ENCODE measurements at regions not wholly inside any gene's neighbourhood (a gene's known extent, or its start where the extent isn't known, plus 50 kb on each side); places are given as distances from the start of the nearest gene placed in this dataset.

DNA sequence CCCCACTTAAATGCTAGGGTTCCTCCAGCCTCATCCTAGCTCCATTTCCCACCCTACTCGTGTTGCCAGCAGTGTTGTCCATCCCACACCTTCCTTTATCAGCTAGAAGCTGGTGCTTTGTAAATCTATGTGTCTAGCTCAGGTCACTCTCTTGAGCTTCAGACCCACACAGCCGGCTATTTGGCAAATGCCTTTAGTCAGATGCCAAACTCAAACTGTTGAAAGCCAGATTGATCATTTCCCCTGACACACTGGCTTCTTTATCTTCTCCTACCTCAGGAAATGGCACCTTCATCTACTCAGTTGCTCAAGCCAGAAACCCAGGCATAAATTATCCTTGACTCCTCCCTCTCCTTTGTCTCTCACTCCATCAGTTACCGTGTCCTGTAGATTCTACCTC is 61.5 kb upstream of the TPM1 start:
- no peak for DNase-seq (ENCODE audit: low spot score)
- no peaks in the 10 kb centered on the region for H3K27me3 ChIP-seq (replicated peaks; ENCODE audit: insufficient read depth, low read depth, low read length, poor library complexity)
- no peak overlapping the region for H3K27ac ChIP-seq (ENCODE audit: low read depth, low read length, poor library complexity, severe bottlenecking)
- ChIA-PET CTCF (no interaction called here), POLR2A (ENCODE audit: low non-redundant PET) (no interaction called here)
- H3K4me3 ChIP-seq (ENCODE audit: low read depth, low read length, poor library complexity, severe bottlenecking), result no peak overlapping the region
- no peak for TF ChIP-seq EZH2 (IDR thresholded peaks at IDR 0.05; ENCODE audit: borderline replicate concordance, low read depth, low read length, poor library complexity, severe bottlenecking)
- TF ChIP-seq, protein P1, sequence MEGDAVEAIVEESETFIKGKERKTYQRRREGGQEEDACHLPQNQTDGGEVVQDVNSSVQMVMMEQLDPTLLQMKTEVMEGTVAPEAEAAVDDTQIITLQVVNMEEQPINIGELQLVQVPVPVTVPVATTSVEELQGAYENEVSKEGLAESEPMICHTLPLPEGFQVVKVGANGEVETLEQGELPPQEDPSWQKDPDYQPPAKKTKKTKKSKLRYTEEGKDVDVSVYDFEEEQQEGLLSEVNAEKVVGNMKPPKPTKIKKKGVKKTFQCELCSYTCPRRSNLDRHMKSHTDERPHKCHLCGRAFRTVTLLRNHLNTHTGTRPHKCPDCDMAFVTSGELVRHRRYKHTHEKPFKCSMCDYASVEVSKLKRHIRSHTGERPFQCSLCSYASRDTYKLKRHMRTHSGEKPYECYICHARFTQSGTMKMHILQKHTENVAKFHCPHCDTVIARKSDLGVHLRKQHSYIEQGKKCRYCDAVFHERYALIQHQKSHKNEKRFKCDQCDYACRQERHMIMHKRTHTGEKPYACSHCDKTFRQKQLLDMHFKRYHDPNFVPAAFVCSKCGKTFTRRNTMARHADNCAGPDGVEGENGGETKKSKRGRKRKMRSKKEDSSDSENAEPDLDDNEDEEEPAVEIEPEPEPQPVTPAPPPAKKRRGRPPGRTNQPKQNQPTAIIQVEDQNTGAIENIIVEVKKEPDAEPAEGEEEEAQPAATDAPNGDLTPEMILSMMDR (conservative IDR thresholded peaks at IDR 0.05; ENCODE audit: low read depth, low read length), result no peak
- intact Hi-C loops (cut with micrococcal nuclease; ENCODE audit: unreplicated experiment), result no loop called here
- H3K9me3 ChIP-seq (ENCODE audit: low read depth, low read length, poor library complexity, severe bottlenecking), result no peaks in the 10 kb centered on the region
- no peaks in the 10 kb centered on the region for H3K36me3 ChIP-seq (ENCODE audit: insufficient read depth, low read length, poor library complexity, severe bottlenecking)
- BruUV-seq (replicated peaks), result no TSS peak
- H3K4me1 ChIP-seq (ENCODE audit: insufficient read depth, low read length, poor library complexity, severe bottlenecking), result no peaks in the 10 kb centered on the region

DNA sequence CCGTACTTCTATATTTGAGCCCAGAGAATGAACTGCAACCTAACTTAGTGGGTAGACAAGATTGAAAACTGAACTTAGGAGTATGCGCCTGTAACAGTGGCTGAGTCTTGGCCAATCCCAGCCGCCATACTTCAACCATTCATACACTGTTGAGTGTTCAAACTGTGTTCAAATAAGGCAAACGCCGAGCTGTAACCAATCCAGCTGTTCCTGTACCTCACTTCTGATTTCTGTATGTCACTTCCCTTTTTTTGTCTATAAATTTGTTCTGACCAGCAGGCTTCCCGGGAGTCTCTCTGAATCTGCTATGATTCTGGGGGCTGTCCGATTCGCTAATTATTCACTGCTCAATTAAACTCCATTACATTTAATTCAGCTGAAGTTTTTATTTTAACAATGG is 58.6 kb upstream of the TPM1 start:
- Histone ChIP-seq H3K9me3 (ENCODE audit: low read depth, low read length, poor library complexity, severe bottlenecking) (no peaks in the 10 kb centered on the region), H3K4me3 (ENCODE audit: low read depth, low read length, poor library complexity, severe bottlenecking) (no peak overlapping the region), H3K36me3 (ENCODE audit: insufficient read depth, low read length, poor library complexity, severe bottlenecking) (no peaks in the 10 kb centered on the region), H3K27ac (ENCODE audit: low read depth, low read length, poor library complexity, severe bottlenecking) (no peak overlapping the region), H3K4me1 (ENCODE audit: insufficient read depth, low read length, poor library complexity, severe bottlenecking) (no peaks in the 10 kb centered on the region), H3K27me3 (replicated peaks; ENCODE audit: insufficient read depth, low read depth, low read length, poor library complexity) (no peaks in the 10 kb centered on the region)
- no TSS peak for BruUV-seq (replicated peaks)
- intact Hi-C loops (cut with micrococcal nuclease; ENCODE audit: unreplicated experiment), result no loop called here
- CTCF ChIA-PET, result no interaction called here
- TF ChIP-seq EZH2 (IDR thresholded peaks at IDR 0.05; ENCODE audit: borderline replicate concordance, low read depth, low read length, poor library complexity, severe bottlenecking), result no peak
- TF ChIP-seq, protein P1 (conservative IDR thresholded peaks at IDR 0.05; ENCODE audit: low read depth, low read length), result no peak
- POLR2A ChIA-PET (ENCODE audit: low non-redundant PET), result no interaction called here
- DNase-seq (ENCODE audit: low spot score), result no peak

DNA sequence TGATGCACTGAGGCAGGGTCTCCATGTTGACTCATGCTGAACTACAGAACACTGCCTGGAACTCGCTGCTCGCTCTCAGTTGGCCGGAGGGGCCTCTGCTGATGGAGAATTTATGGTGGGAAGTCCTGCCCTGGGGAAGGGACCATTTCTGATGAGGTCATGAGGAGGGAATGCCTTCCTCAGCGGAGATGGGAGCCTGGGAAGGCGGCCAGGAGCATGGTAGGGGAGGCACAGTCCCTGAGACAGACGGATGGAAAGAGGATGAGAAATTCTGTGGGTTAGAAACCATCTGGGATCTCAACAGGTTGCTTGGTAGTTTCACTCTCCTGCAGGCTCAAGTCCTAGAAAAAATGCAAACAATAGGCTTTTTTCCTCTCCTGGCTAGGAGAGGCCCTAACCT is 56.8 kb upstream of the TPM1 start:
- intact Hi-C loops (cut with micrococcal nuclease; ENCODE audit: unreplicated experiment), result no loop called here
- no peak for DNase-seq (ENCODE audit: low spot score)
- CTCF ChIA-PET, result no interaction called here

More for the DNA sequence above, 56.8 kb upstream of the TPM1 start:
- Histone ChIP-seq H3K27ac (ENCODE audit: low read depth, low read length, poor library complexity, severe bottlenecking) (no peak overlapping the region), H3K4me1 (ENCODE audit: insufficient read depth, low read length, poor library complexity, severe bottlenecking) (no peaks in the 10 kb centered on the region), H3K36me3 (ENCODE audit: insufficient read depth, low read length, poor library complexity, severe bottlenecking) (no peaks in the 10 kb centered on the region), H3K9me3 (ENCODE audit: low read depth, low read length, poor library complexity, severe bottlenecking) (no peaks in the 10 kb centered on the region), H3K27me3 (replicated peaks; ENCODE audit: insufficient read depth, low read depth, low read length, poor library complexity) (no peaks in the 10 kb centered on the region), H3K4me3 (ENCODE audit: low read depth, low read length, poor library complexity, severe bottlenecking) (no peak overlapping the region)
- TF ChIP-seq, protein P1 (conservative IDR thresholded peaks at IDR 0.05; ENCODE audit: low read depth, low read length), result no peak
- TF ChIP-seq EZH2 (IDR thresholded peaks at IDR 0.05; ENCODE audit: borderline replicate concordance, low read depth, low read length, poor library complexity, severe bottlenecking), result no peak
- BruUV-seq (replicated peaks), result no TSS peak
- POLR2A ChIA-PET (ENCODE audit: low non-redundant PET), result no interaction called here

Data from A673 (cell line).